ENCODE measurements at regions not wholly inside any gene's neighbourhood (a gene's known extent, or its start where the extent isn't known, plus 50 kb on each side); places are given as distances from the start of the nearest gene placed in this dataset.

GRCh38 chr6:90947184-90948064, 360.6 kb upstream of the MAP3K7 start:
- Histone ChIP-seq H3K36me3 (ENCODE audit: insufficient read depth in 1 of 2, low read depth in 1 of 2) (no peaks in the 10 kb centered on the region), H3K27me3 (ENCODE audit: insufficient read depth in 3 of 3, low read length in 2 of 3) (no peaks in the 10 kb centered on the region), H3K4me3 (no peak overlapping the region), H3K27ac (no peak overlapping the region), H3K9me3 (no peaks in the 10 kb centered on the region), H3K4me1 (no peaks in the 10 kb centered on the region)
- DNase-seq (peak in 1 of 2 donors; percentile 12), ATAC-seq (no peak)
- WGBS, 3 donors = 92 to 97% (median 96%) methylated on average over 19 to 29 of the region's 29 CpGs
- no peak for TF ChIP-seq CTCF (IDR thresholded peaks at IDR 0.05)
- intact Hi-C loops (cut with DNase I) = no loop called here

- no peak for DNase-seq
- 43 to 68% (median 48%) methylated on average over 7 of the region's 7 CpGs for WGBS, 3 donors
These were observed 355.0 kb upstream of the MAP3K7 start for GRCh38 chr6:90941885-90942284.

GRCh38 chr6:90940812-90941481, 354.1 kb upstream of the MAP3K7 start:
- Histone ChIP-seq H3K36me3 (ENCODE audit: insufficient read depth in 1 of 2, low read depth in 1 of 2) (no peaks in the 10 kb centered on the region), H3K4me1 (no peaks in the 10 kb centered on the region), H3K27ac (no peak overlapping the region), H3K4me3 (no peak overlapping the region), H3K27me3 (ENCODE audit: insufficient read depth in 3 of 3, low read length in 2 of 3) (no peaks in the 10 kb centered on the region), H3K9me3 (no peaks in the 10 kb centered on the region)
- peak; percentile 57 for TF ChIP-seq CTCF (IDR thresholded peaks at IDR 0.05)
- no peak for DNase-seq
- peak; percentile 40 to 82 (median 55) for ATAC-seq
- intact Hi-C loops (cut with DNase I) = no loop called here
- WGBS, 3 donors = 11 to 21% (median 12%) methylated on average over 5 of the region's 5 CpGs

More at GRCh38 chr6:90941885-90942284, 355.0 kb upstream of the MAP3K7 start:
- intact Hi-C loops (cut with DNase I) = no loop called here
- H3K27ac ChIP-seq = no peak overlapping the region
- H3K27me3 ChIP-seq (ENCODE audit: insufficient read depth in 3 of 3, low read length in 2 of 3) = no peaks in the 10 kb centered on the region
- H3K36me3 ChIP-seq (ENCODE audit: insufficient read depth in 1 of 2, low read depth in 1 of 2) = no peaks in the 10 kb centered on the region
- no peaks in the 10 kb centered on the region for H3K9me3 ChIP-seq
- H3K4me3 ChIP-seq = no peak overlapping the region
- no peaks in the 10 kb centered on the region for H3K4me1 ChIP-seq
- TF ChIP-seq CTCF (IDR thresholded peaks at IDR 0.05) = no peak
- ATAC-seq = peak in 1 of 4 donors; percentile 49

- H3K27ac ChIP-seq = no peak overlapping the region
- TF ChIP-seq CTCF (IDR thresholded peaks at IDR 0.05) = no peak
- DNase-seq (no peak), ATAC-seq (no peak)
- WGBS, 3 donors = 61 to 79% (median 73%) methylated on average over 1 of the region's 1 CpG
- H3K36me3 ChIP-seq (ENCODE audit: insufficient read depth in 1 of 2, low read depth in 1 of 2) = no peaks in the 10 kb centered on the region
- intact Hi-C loops (cut with DNase I) = no loop called here
- no peaks in the 10 kb centered on the region for H3K4me1 ChIP-seq
- no peaks in the 10 kb centered on the region for H3K27me3 ChIP-seq (ENCODE audit: insufficient read depth in 3 of 3, low read length in 2 of 3)
- H3K9me3 ChIP-seq = no peaks in the 10 kb centered on the region
- H3K4me3 ChIP-seq = no peak overlapping the region
These were observed 353.0 kb upstream of the MAP3K7 start for GRCh38 chr6:90939906-90940305.
